ENCODE measurements at regions not wholly inside any gene's neighbourhood (a gene's known extent, or its start where the extent isn't known, plus 50 kb on each side); places are given as distances from the start of the nearest gene placed in this dataset.

DNA sequence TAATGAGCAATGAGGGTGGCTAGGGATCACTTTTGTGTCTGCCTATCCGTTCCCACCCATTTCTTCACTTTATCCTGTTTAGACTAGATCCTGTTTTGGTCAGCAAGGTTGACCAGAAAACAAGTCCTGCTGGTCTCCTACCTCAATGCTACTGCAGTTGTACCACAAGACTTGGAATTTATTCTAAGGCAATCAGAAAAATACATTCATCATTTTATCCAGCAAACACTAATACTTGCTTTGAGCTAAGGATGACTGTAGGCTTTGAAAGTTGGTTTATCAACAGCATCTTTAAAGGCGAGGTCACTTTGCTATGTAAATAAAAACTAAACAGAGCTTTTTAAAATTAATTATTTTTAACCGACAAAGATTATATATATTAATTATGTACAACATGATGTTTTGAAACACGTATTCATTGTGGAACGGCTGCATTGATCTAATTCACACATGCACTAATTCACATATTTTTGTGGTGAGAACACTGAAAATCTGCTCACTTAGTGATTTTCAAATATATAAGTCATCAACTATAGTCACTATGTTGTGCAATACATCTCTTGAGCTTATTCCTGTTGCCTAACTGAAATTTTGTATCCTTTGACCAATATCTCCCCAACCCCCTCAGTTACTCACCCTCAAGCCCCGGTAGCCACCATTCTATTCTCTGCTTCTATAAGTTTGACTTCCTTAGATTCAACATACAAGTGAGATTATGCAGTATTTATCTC is 125.9 kb upstream of the HS3ST3A1 start:
- Mint-ChIP-seq H3K4me1 (no peaks in the 10 kb centered on the region), H3K4me3 (no peak overlapping the region), H3K9me3 (ENCODE audit: insufficient read depth) (no peaks in the 10 kb centered on the region), H3K27me3 (peaks cover 9% of the 10 kb centered on the region), H3K27ac (no peak overlapping the region)
- no peaks in the 10 kb centered on the region for H3K9me3 ChIP-seq (ENCODE audit: control extremely low read depth in 1 of 3, control insufficient read depth in 2 of 3, insufficient read depth in 1 of 3, low read length in 2 of 3)
- H3K27me3 ChIP-seq (replicated peaks in 1 of 4; ENCODE audit: control extremely low read depth in 1 of 4, control insufficient read depth in 3 of 4, insufficient read depth in 4 of 4, low read length in 3 of 4): peaks cover 0 to 3% (median 0%) of the 10 kb centered on the region in 4 experiments
- H3K79me2 ChIP-seq (ENCODE audit: control insufficient read depth, insufficient read depth, low read length): no peaks in the 10 kb centered on the region
- no peaks in the 10 kb centered on the region for H4K20me1 ChIP-seq (ENCODE audit: control insufficient read depth, insufficient read depth, low read length, poor library complexity, severe bottlenecking)
- no peak overlapping the region for H3K9ac ChIP-seq (ENCODE audit: low read length)
- no peak for DNase-seq
- H3K4me3 ChIP-seq (ENCODE audit: control extremely low read depth in 1 of 5, extremely low read depth in 1 of 5, insufficient read depth in 1 of 5, low read depth in 2 of 5, low read length in 4 of 5): no peak overlapping the region
- intact Hi-C loops (cut with micrococcal nuclease): no loop called here
- whole genome bisulfite sequencing (ENCODE audit: insufficient coverage): 71% methylated on average over 1 of the region's 6 CpGs
- no peaks in the 10 kb centered on the region for H3K36me3 ChIP-seq (replicated peaks in 1 of 2; ENCODE audit: control extremely low read depth in 1 of 2, control insufficient read depth in 1 of 2, extremely low read depth in 1 of 2, insufficient read depth in 2 of 2, low read length in 1 of 2)
- no peak overlapping the region for H3K4me2 ChIP-seq (replicated peaks; ENCODE audit: low read depth, low read length, poor library complexity, severe bottlenecking)
- H2AFZ ChIP-seq (ENCODE audit: insufficient read depth, low read depth, low read length, poor library complexity, severe bottlenecking): no peak overlapping the region
- no peak for ATAC-seq (ENCODE audit: low read depth)
- CTCF ChIA-PET: no interaction called here
- TF ChIP-seq, protein P1, sequence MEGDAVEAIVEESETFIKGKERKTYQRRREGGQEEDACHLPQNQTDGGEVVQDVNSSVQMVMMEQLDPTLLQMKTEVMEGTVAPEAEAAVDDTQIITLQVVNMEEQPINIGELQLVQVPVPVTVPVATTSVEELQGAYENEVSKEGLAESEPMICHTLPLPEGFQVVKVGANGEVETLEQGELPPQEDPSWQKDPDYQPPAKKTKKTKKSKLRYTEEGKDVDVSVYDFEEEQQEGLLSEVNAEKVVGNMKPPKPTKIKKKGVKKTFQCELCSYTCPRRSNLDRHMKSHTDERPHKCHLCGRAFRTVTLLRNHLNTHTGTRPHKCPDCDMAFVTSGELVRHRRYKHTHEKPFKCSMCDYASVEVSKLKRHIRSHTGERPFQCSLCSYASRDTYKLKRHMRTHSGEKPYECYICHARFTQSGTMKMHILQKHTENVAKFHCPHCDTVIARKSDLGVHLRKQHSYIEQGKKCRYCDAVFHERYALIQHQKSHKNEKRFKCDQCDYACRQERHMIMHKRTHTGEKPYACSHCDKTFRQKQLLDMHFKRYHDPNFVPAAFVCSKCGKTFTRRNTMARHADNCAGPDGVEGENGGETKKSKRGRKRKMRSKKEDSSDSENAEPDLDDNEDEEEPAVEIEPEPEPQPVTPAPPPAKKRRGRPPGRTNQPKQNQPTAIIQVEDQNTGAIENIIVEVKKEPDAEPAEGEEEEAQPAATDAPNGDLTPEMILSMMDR (IDR thresholded peaks at IDR 0.05): no peak
- TF ChIP-seq EZH2 (IDR thresholded peaks at IDR 0.05; ENCODE audit: borderline replicate concordance, insufficient read depth, low read depth, low read length, poor library complexity, severe bottlenecking): no peak
- POLR2A ChIA-PET: no interaction called here
- no peak overlapping the region for H3K27ac ChIP-seq (ENCODE audit: low read length in 2 of 2)
- no peaks in the 10 kb centered on the region for H3K4me1 ChIP-seq (ENCODE audit: control insufficient read depth in 2 of 2, insufficient read depth in 2 of 2, low read length in 2 of 2)

DNA sequence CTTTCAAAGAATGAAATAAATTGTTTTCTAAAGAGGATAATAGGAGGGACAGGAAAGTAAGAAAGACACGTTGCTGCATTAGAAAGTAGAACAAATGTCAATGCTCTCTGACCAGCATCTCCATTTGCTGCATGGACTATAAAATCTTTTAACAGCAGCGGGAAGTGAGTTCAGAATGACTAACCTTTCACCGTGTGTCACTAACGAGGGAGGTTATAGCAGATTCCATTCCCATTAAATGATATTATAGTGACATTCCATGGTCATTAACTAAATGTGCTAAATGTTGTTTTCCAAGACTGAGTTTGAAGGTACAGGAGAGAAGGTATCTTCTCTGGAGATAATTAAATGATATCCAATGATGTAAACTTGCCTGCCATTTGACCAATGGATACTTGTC is 127.1 kb upstream of the HS3ST3A1 start:
- 93% methylated on average over 2 of the region's 4 CpGs for WGBS (ENCODE audit: insufficient coverage)
- ChIA-PET POLR2A (no interaction called here), CTCF (no interaction called here)

More for the DNA sequence above, 127.1 kb upstream of the HS3ST3A1 start:
- Mint-ChIP-seq H3K27me3 (peaks cover 3% of the 10 kb centered on the region), H3K27ac (no peak overlapping the region), H3K4me3 (no peak overlapping the region), H3K4me1 (no peaks in the 10 kb centered on the region), H3K9me3 (ENCODE audit: insufficient read depth) (peaks cover 2% of the 10 kb centered on the region)
- H3K9me3 ChIP-seq (ENCODE audit: control extremely low read depth in 1 of 3, control insufficient read depth in 2 of 3, insufficient read depth in 1 of 3, low read length in 2 of 3): peaks cover 0 to 6% (median 0%) of the 10 kb centered on the region in 3 donors
- no peak for DNase-seq
- no peak overlapping the region for H2AFZ ChIP-seq (ENCODE audit: insufficient read depth, low read depth, low read length, poor library complexity, severe bottlenecking)
- intact Hi-C loops (cut with micrococcal nuclease): no loop called here
- ATAC-seq (ENCODE audit: low read depth): no peak
- H3K9ac ChIP-seq (ENCODE audit: low read length): no peak overlapping the region
- peaks cover 0 to 3% (median 0%) of the 10 kb centered on the region in 4 experiments for H3K27me3 ChIP-seq (replicated peaks in 1 of 4; ENCODE audit: control extremely low read depth in 1 of 4, control insufficient read depth in 3 of 4, insufficient read depth in 4 of 4, low read length in 3 of 4)
- H3K4me2 ChIP-seq (replicated peaks; ENCODE audit: low read depth, low read length, poor library complexity, severe bottlenecking): no peak overlapping the region
- TF ChIP-seq EZH2 (IDR thresholded peaks at IDR 0.05; ENCODE audit: borderline replicate concordance, insufficient read depth, low read depth, low read length, poor library complexity, severe bottlenecking): no peak
- TF ChIP-seq, protein P1 (IDR thresholded peaks at IDR 0.05): no peak
- H3K4me3 ChIP-seq (ENCODE audit: control extremely low read depth in 1 of 5, extremely low read depth in 1 of 5, insufficient read depth in 1 of 5, low read depth in 2 of 5, low read length in 4 of 5): no peak overlapping the region
- H4K20me1 ChIP-seq (ENCODE audit: control insufficient read depth, insufficient read depth, low read length, poor library complexity, severe bottlenecking): no peaks in the 10 kb centered on the region
- H3K79me2 ChIP-seq (ENCODE audit: control insufficient read depth, insufficient read depth, low read length): no peaks in the 10 kb centered on the region
- H3K27ac ChIP-seq (ENCODE audit: low read length in 2 of 2): no peak overlapping the region
- H3K36me3 ChIP-seq (replicated peaks in 1 of 2; ENCODE audit: control extremely low read depth in 1 of 2, control insufficient read depth in 1 of 2, extremely low read depth in 1 of 2, insufficient read depth in 2 of 2, low read length in 1 of 2): no peaks in the 10 kb centered on the region
- no peaks in the 10 kb centered on the region for H3K4me1 ChIP-seq (ENCODE audit: control insufficient read depth in 2 of 2, insufficient read depth in 2 of 2, low read length in 2 of 2)

All from B cell (primary cell).